NCI-H2196 (cell line): ENCODE measurements at regions not wholly inside any gene's neighbourhood (a gene's known extent, or its start where the extent isn't known, plus 50 kb on each side); places are given as distances from the start of the nearest gene placed in this dataset.
"Not testable (repeated sequence)": the region's sequence is repeated elsewhere in the genome, so short reads cannot be mapped to it uniquely, and the experiment has no call there.

Source experiments
- DNase-seq: peaks from one replicate; lab custom pipeline; 2025; ENCODE audit not compliant: unreplicated experiment; lab: John Stamatoyannopoulos, UW

- no peak for DNase-seq
Observed at GRCh38 chr7:112668561-112668960, 121.6 kb downstream of the TMEM168 start.

DNA sequence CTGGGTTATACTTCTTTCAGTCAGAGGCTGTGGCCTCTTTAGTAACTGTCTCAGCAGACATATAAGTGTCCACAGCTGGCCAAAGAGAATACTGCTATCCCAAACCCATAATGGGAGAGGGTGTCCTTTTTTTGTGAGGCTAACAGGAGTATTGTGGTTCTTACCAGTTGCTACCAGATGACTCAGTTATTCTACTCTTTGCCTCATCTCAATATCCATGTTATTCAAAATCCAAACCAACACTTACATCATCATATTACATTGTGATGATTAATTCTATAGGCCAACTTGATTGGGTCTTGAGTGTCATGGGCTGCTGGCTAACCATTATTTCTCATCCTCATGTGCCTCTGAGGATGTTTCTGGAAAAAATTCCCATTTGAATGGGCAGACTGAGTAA, 120.9 kb downstream of the TMEM168 start:
- no peak for DNase-seq

DNA sequence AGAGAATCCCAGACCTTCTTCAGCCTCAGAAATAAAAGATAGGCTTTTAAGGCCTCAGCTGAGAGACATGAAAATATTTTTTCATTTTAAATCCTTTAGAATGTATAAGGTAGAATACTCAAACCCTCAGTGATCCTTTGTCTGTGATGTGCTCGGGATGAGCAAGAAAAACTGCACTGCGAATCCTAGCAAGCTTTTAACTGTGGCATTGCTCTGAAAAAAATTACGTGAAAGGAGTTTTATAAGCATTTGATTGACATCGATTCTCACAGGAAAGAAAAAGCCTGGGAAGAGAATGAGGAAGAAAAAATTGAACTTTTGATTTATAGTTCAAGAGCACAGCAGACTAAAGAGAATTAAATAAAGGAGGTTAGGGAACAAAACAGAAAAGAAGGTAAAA, 120.0 kb downstream of the TMEM168 start:
- DNase-seq, result no peak

- DNase-seq, result no peak
Observed at GRCh38 chr7:112678626-112679025, 111.6 kb downstream of the TMEM168 start.

GRCh38 chr7:112689466-112690177, 100.6 kb downstream of the TMEM168 start:
- not testable (repeated sequence) for DNase-seq

DNA sequence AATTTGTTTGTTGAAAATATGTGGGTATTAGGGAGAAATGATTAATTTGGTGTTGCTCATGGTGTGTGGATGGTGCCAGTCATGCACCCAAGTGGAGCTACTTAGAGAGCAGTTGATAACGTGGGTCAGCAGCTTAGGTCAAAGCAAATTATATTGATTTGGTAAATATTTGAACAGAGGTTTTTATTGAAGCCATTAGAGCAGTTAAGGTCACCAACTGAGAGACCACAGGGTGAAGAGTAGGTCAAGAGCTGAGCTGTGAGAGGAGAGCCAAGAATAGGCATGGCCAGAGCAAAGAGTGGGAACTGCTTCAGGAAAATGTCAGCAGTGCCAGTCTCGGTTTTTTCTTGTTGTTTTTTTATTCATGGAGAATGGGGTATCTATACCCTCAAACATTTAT, 97.9 kb downstream of the TMEM168 start:
- DNase-seq, result no peak

DNA sequence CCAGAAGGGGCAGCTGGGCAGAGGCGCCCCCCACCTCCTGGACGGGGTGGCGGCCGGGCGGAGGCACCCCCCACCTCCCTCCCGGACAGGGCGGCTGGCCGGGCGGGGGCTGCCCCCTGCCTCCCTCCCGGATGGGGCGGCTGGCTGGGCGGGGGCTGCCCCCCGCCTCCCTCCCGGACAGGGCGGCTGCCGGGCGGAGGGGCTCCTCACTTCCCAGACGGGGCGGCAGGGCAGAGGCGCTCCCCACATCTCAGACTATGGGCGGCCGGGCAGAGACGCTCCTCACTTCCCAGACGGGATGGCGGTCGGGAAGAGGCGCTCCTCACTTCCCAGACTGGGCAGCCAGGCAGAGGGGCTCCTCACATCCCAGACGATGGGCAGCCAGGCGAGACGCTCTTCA, 93.0 kb downstream of the TMEM168 start:
- DNase-seq, result not testable (repeated sequence)

DNA sequence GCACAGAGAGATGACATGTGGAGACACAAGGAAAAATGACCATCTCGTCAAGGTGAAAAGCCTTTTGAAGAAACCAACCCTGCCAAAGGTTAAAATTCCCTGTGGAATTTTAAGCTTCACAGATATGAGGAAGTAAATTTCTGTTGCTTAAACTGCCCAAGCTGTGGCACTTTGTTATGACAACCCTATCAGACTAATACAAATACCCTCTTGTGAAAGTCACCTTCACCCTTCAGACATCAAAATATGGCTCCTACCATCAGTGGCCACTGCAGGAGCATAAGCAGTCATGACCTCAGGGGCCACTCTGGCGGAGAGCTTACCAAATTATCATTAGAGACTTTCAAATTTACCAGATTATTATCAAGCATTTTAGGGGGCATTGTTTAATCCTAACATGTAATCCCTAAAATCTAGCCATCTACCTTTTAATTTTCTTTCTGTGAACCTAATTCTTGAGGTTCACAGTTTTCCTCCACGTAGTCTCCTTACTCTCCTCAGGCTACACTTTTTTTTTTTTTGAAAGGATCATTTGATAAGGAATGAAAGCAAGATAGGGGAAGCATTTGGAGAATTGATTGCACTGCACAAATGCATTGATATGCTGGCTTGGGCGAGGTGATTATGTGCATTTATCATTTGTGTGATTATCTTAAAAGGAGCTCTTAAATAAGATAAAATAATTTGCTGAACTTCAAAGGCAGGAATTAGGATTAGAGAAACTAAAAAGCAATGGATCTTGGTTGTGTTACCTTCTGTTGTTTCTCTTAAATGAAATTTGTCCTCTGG, 90.3 kb downstream of the TMEM168 start:
- no peak for DNase-seq

GRCh38 chr7:112701456-112701855, 88.7 kb downstream of the TMEM168 start:
- DNase-seq, result no peak

- no peak for DNase-seq
Observed at GRCh38 chr7:112707655-112708054, 82.5 kb downstream of the TMEM168 start.

DNA sequence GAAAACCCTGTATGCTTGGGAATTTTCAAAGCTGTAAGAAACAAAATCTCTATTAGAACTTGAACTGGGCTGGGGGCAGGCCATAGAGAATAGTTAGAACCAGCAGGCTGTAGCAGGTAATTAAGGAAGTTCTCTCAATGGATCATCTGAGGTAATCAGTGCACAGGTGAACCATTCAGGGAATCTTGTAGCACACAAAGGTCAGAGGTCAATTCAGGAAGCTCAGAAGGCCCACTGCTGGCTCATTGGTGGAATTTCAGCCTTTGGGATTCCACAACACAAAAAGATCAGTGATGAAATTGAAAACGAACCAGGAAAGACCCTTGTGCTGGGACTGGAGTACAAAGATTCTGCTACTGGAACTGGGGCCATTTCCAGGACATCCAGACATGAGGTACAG, 82.0 kb downstream of the TMEM168 start:
- DNase-seq, result no peak
